IMR-90 (cell line): ENCODE measurements at regions not wholly inside any gene's neighbourhood (a gene's known extent, or its start where the extent isn't known, plus 50 kb on each side); places are given as distances from the start of the nearest gene placed in this dataset.

Experiments used
- ATAC-seq: fragments of 200-7000 bp; cut with Tn5 transposase; 2 replicates; pipeline ENCODE4 v1.9.1; 2020; ENCODE audit warnings: low read depth, mild to moderate bottlenecking, moderate library complexity
- BruUV-seq: library from RNA; stranded (reverse); fragments of 400-500 nt; replicated peaks from 2 replicates; lab custom pipeline; 2021; lab: Mats Ljungman, UMichigan
- CTCF ChIA-PET: fragments of 300-600 bp; formaldehyde crosslinking; extraction: SDS; loops from one replicate; lab custom pipeline; 2021; ENCODE audit warnings: antibody characterized with exemption; lab: Yijun Ruan, JAX
- POLR2A ChIA-PET: fragments of 300-600 bp; sonication (Branson Sonifier 250); formaldehyde crosslinking; loops from one replicate; lab custom pipeline; 2022; ENCODE audit warnings: antibody characterized with exemption; ENCODE audit not compliant: unreplicated experiment; lab: Charles Lee
- DNase-seq: peaks from one replicate; pipeline ENCODE4 v3.0.0; 2013
- H2AFZ ChIP-seq: replicated peaks from 2 replicates; pipeline ENCODE3; 2013; ENCODE audit warnings: low read length, mild to moderate bottlenecking; ENCODE audit not compliant: poor library complexity
- H2AK5ac ChIP-seq: 2 replicates; pipeline ENCODE4 v1.6.1; 2013; ENCODE audit warnings: low read depth, low read length, inconsistent platforms
- H2AK9ac ChIP-seq: replicated peaks from 2 replicates; pipeline ENCODE3; 2013; ENCODE audit warnings: mild to moderate bottlenecking, low read depth, low read length, moderate library complexity; ENCODE audit not compliant: poor library complexity
- H2BK120ac ChIP-seq: 2 replicates; pipeline ENCODE4 v1.6.1; 2013; ENCODE audit warnings: low read depth, low read length, inconsistent platforms
- H2BK15ac ChIP-seq: 3 replicates; pipeline ENCODE4 v1.6.1; 2013; ENCODE audit warnings: low read depth, low read length, inconsistent platforms
- H2BK20ac ChIP-seq: 2 replicates; pipeline ENCODE4 v1.6.1; 2013; ENCODE audit warnings: low read depth, mild to moderate bottlenecking, inconsistent platforms, low read length, moderate library complexity
- H2BK5ac ChIP-seq: 2 replicates; pipeline ENCODE4 v1.6.1; 2013; ENCODE audit warnings: mild to moderate bottlenecking, low read depth, low read length, inconsistent platforms; ENCODE audit not compliant: poor library complexity, severe bottlenecking
- H3K14ac ChIP-seq: replicated peaks from 2 replicates; pipeline ENCODE4 v1.6.1; 2013; ENCODE audit warnings: low read depth, low read length, inconsistent platforms
- H3K18ac ChIP-seq: 2 replicates; pipeline ENCODE4 v1.6.1; 2013; ENCODE audit warnings: low read depth, low read length, control low read depth
- H3K23ac ChIP-seq: 2 replicates; pipeline ENCODE4 v1.6.1; 2013; ENCODE audit warnings: low read depth, low read length, inconsistent platforms
- H3K27ac ChIP-seq: 2 replicates; pipeline ENCODE4 v1.5.1; 2013; ENCODE audit warnings: mild to moderate bottlenecking, control low read depth, low read length; ENCODE audit not compliant: insufficient read depth
- H3K27me3 ChIP-seq: 2 replicates; pipeline ENCODE4 v1.6.1; 2013; ENCODE audit warnings: low read length; ENCODE audit not compliant: control insufficient read depth, insufficient read depth
- H3K36me3 ChIP-seq: 2 replicates; pipeline ENCODE4 v1.6.1; 2013; ENCODE audit warnings: low read length, mixed read lengths; ENCODE audit not compliant: control insufficient read depth, insufficient read depth
- H3K4ac ChIP-seq: 2 replicates; pipeline ENCODE4 v1.6.1; 2013; ENCODE audit warnings: low read depth, low read length, inconsistent platforms
- H3K4me1 ChIP-seq: 2 replicates; pipeline ENCODE4 v1.6.1; 2013; ENCODE audit warnings: low read length, mixed read lengths; ENCODE audit not compliant: control insufficient read depth, insufficient read depth
- H3K4me2 ChIP-seq: 2 replicates; pipeline ENCODE4 v1.6.1; 2013; ENCODE audit warnings: low read depth, mild to moderate bottlenecking, control low read depth, low read length, moderate library complexity
- H3K4me3 ChIP-seq: 2 replicates; pipeline ENCODE4 v1.5.1; 2013; ENCODE audit warnings: low read depth, mild to moderate bottlenecking, control low read depth, low read length, moderate library complexity; ENCODE audit not compliant: insufficient read depth
- H3K56ac ChIP-seq: 2 replicates; pipeline ENCODE4 v1.6.1; 2013; ENCODE audit warnings: low read length, inconsistent platforms; ENCODE audit not compliant: insufficient read depth; ENCODE audit errors: extremely low read depth
- H3K79me1 ChIP-seq, 2 experiments: 2 replicates each; pipeline ENCODE4 v1.6.1; 2013; ENCODE audit warnings: low read length in 2 of 2, inconsistent platforms in 1 of 2, low read depth in 1 of 2
- H3K9ac ChIP-seq: 2 replicates; pipeline ENCODE4 v1.6.1; 2013; ENCODE audit warnings: low read depth, low read length, control low read depth
- H3K9me1 ChIP-seq: 2 replicates; pipeline ENCODE4 v1.6.1; 2013; ENCODE audit warnings: low read length, inconsistent platforms; ENCODE audit not compliant: insufficient read depth
- H3K9me3 ChIP-seq: 2 replicates; pipeline ENCODE4 v1.6.1; 2013; ENCODE audit warnings: low read length; ENCODE audit not compliant: control insufficient read depth, insufficient read depth
- H4K20me1 ChIP-seq: 2 replicates; pipeline ENCODE4 v1.6.1; 2013; ENCODE audit warnings: low read length, inconsistent platforms; ENCODE audit not compliant: insufficient read depth
- H4K5ac ChIP-seq: 2 replicates; pipeline ENCODE4 v1.6.1; 2013; ENCODE audit warnings: mild to moderate bottlenecking, low read depth, low read length, control low read depth
- H4K8ac ChIP-seq, 2 experiments: 2 replicates each; pipeline ENCODE4 v1.6.1; 2013; ENCODE audit warnings: low read depth in 2 of 2, low read length in 2 of 2, control low read depth in 1 of 2, inconsistent platforms in 1 of 2
- H4K91ac ChIP-seq: 2 replicates; pipeline ENCODE4 v1.6.1; 2013; ENCODE audit warnings: low read depth, low read length, inconsistent platforms; ENCODE audit not compliant: insufficient read depth
- BHLHE40 ChIP-seq: fragments of 150-350 bp; IDR thresholded peaks from 2 replicates; pipeline ENCODE4 v1.6.1; 2016; ENCODE audit warnings: mild to moderate bottlenecking, low read depth, low read length
- CEBPB ChIP-seq: IDR thresholded peaks from 2 replicates; pipeline ENCODE4 v1.6.1; 2012; ENCODE audit warnings: low read depth, low read length, improper control_type of control experiment
- CHD1 ChIP-seq: IDR thresholded peaks from 2 replicates; pipeline ENCODE4 v1.6.1; 2012; ENCODE audit warnings: low read depth, low read length, improper control_type of control experiment
- FOS ChIP-seq: fragments of 150-350 bp; IDR thresholded peaks from 2 replicates; pipeline ENCODE4 v1.6.1; 2016; ENCODE audit warnings: low read depth, low read length
- MAFK ChIP-seq: IDR thresholded peaks from 2 replicates; pipeline ENCODE4 v1.6.1; 2012; ENCODE audit warnings: low read depth, low read length, improper control_type of control experiment
- MAZ ChIP-seq: IDR thresholded peaks from 2 replicates; pipeline ENCODE4 v1.6.1; 2012; ENCODE audit warnings: low read depth, mild to moderate bottlenecking, low read length, improper control_type of control experiment, moderate library complexity, borderline replicate concordance
- MXI1 ChIP-seq: IDR thresholded peaks from 2 replicates; pipeline ENCODE4 v1.6.1; 2012; ENCODE audit warnings: low read depth, mild to moderate bottlenecking, low read length, moderate library complexity, borderline replicate concordance
- NFE2L2 ChIP-seq: fragments of 150-350 bp; IDR thresholded peaks from 2 replicates; pipeline ENCODE4 v1.6.1; 2016; ENCODE audit warnings: low read depth, mild to moderate bottlenecking, low read length
- POLR2A ChIP-seq: IDR thresholded peaks from 2 replicates; pipeline ENCODE4 v1.6.1; 2012; ENCODE audit warnings: mild to moderate bottlenecking, low read depth, low read length
- RAD21 ChIP-seq: IDR thresholded peaks from 2 replicates; pipeline ENCODE4 v1.6.1; 2012; ENCODE audit warnings: low read length, improper control_type of control experiment
- RCOR1 ChIP-seq: IDR thresholded peaks from 2 replicates; pipeline ENCODE4 v1.6.1; 2012; ENCODE audit warnings: mild to moderate bottlenecking, low read length, improper control_type of control experiment; ENCODE audit not compliant: insufficient replicate concordance
- RFX5 ChIP-seq: IDR thresholded peaks from 2 replicates; pipeline ENCODE4 v1.8.0; 2012; ENCODE audit warnings: low read depth, mild to moderate bottlenecking, low read length, moderate library complexity
- SMC3 ChIP-seq: fragments of 150-350 bp; IDR thresholded peaks from 2 replicates; pipeline ENCODE4 v1.6.1; 2016; ENCODE audit warnings: low read depth, mild to moderate bottlenecking, antibody characterized with exemption, low read length, moderate library complexity
- WGBS, 2 experiments: methylation state at CpG; one replicate each; pipeline versions ENCODE4 v1.1.5 to v1.1.7; 2013; ENCODE audit warnings: missing lambda C conversion rate in 2 of 2; ENCODE audit not compliant: insufficient read length in 1 of 2; ENCODE audit errors: extremely low coverage in 2 of 2; 5-methylcytosine and 5-hydroxymethylcytosine counted together
- dilution Hi-C: fragments of 300-500 bp; cut with HindIII; formaldehyde crosslinking; loops from one replicate; pipeline ENCODE4 v1.14.3; 2018; ENCODE audit warnings: low sequenced_read_pairs; ENCODE audit not compliant: unreplicated experiment
- in situ Hi-C: fragments of 300-500 bp; cut with MboI; formaldehyde crosslinking; loops from 3 replicates; pipeline ENCODE4 v1.14.3; 2019; ENCODE audit warnings: low sequenced_read_pairs, inconsistent platforms, mixed read lengths
- intact Hi-C: fragments of 100-400 bp; cut with micrococcal nuclease; formaldehyde crosslinking; loops from 2 replicates; pipeline ENCODE4 v1.10.0; 2022
- TF ChIP-seq, protein P1 (sequence below): conservative IDR thresholded peaks from 2 replicates; pipeline ENCODE4 v1.5.1; 2012; ENCODE audit warnings: mild to moderate bottlenecking, low read depth, low read length, improper control_type of control experiment
- TF ChIP-seq, protein P2 (sequence below): fragments of 150-350 bp; IDR thresholded peaks from 2 replicates; pipeline ENCODE4 v1.6.1; 2017; ENCODE audit warnings: mild to moderate bottlenecking, antibody characterized with exemption, low read length, low read depth
- TF ChIP-seq, protein P3 (sequence below): fragments of 150-350 bp; IDR thresholded peaks from 2 replicates; pipeline ENCODE4 v1.6.1; 2016; ENCODE audit warnings: low read depth, mild to moderate bottlenecking, low read length, moderate library complexity, borderline replicate concordance

DNA sequence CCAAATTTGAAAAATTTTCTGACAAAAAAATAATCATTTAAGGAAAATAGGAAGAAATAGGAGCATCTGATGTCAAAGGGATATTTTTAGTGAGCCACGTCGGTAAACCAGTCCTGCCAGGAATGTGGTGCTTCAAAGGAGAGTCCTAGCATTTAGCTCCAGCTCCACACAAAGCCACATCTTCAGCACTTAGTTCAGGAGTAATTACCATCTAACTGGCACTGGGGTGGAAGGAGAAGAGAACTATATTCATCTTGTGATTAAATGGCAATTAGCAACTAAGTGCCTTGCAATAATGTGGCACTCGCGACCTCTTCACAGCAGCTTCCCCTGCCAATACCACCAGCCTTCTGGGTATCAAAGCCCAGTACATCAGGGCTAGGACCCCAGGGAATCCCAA lies 409.1 kb downstream of the SETD4 start:
- Histone ChIP-seq H3K27me3 (no peaks in the 10 kb centered on the region), H3K36me3 (no peaks in the 10 kb centered on the region), H3K14ac (no peak overlapping the region), H2BK20ac (no peak overlapping the region), H3K4ac (no peak overlapping the region), H3K23ac (no peak overlapping the region), H2BK120ac (no peak overlapping the region), H4K91ac (no peak overlapping the region), H3K27ac (no peak overlapping the region), H3K4me1 (peaks cover 8% of the 10 kb centered on the region), H4K5ac (no peak overlapping the region), H3K9ac (no peak overlapping the region), H2AK9ac (no peak overlapping the region), H4K20me1 (no peaks in the 10 kb centered on the region), H3K56ac (no peak overlapping the region), H3K4me3 (no peak overlapping the region), H3K79me1 (no peaks in the 10 kb centered on the region), H3K9me3 (no peaks in the 10 kb centered on the region), H3K4me2 (no peak overlapping the region), H2BK15ac (no peak overlapping the region), H2AK5ac (no peak overlapping the region), H3K18ac (no peak overlapping the region), H2AFZ (no peak overlapping the region), H3K9me1 (peaks cover 7% of the 10 kb centered on the region; the same call in 1 of the 2 replicates), H2BK5ac (no peak overlapping the region), H4K8ac (no peak overlapping the region)
- in situ Hi-C loops: no loop called here
- no TSS peak for BruUV-seq
- CTCF ChIA-PET: no interaction called here
- DNase-seq: no peak
- ATAC-seq: no peak
- intact Hi-C loops: no loop called here
- dilution Hi-C loops: no loop called here
- TF ChIP-seq RFX5: no peak
- no peak for TF ChIP-seq FOS
- TF ChIP-seq SMC3: no peak
- TF ChIP-seq RAD21: no peak
- TF ChIP-seq CEBPB: no peak
- TF ChIP-seq NFE2L2: no peak
- no peak for TF ChIP-seq RCOR1
- TF ChIP-seq CHD1: no peak
- no peak for TF ChIP-seq MAZ
- TF ChIP-seq, protein P1, sequence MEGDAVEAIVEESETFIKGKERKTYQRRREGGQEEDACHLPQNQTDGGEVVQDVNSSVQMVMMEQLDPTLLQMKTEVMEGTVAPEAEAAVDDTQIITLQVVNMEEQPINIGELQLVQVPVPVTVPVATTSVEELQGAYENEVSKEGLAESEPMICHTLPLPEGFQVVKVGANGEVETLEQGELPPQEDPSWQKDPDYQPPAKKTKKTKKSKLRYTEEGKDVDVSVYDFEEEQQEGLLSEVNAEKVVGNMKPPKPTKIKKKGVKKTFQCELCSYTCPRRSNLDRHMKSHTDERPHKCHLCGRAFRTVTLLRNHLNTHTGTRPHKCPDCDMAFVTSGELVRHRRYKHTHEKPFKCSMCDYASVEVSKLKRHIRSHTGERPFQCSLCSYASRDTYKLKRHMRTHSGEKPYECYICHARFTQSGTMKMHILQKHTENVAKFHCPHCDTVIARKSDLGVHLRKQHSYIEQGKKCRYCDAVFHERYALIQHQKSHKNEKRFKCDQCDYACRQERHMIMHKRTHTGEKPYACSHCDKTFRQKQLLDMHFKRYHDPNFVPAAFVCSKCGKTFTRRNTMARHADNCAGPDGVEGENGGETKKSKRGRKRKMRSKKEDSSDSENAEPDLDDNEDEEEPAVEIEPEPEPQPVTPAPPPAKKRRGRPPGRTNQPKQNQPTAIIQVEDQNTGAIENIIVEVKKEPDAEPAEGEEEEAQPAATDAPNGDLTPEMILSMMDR: no peak
- no peak for TF ChIP-seq BHLHE40
- TF ChIP-seq, protein P2, sequence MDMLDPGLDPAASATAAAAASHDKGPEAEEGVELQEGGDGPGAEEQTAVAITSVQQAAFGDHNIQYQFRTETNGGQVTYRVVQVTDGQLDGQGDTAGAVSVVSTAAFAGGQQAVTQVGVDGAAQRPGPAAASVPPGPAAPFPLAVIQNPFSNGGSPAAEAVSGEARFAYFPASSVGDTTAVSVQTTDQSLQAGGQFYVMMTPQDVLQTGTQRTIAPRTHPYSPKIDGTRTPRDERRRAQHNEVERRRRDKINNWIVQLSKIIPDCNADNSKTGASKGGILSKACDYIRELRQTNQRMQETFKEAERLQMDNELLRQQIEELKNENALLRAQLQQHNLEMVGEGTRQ: no peak
- TF ChIP-seq MAFK: no peak
- TF ChIP-seq, protein P3, sequence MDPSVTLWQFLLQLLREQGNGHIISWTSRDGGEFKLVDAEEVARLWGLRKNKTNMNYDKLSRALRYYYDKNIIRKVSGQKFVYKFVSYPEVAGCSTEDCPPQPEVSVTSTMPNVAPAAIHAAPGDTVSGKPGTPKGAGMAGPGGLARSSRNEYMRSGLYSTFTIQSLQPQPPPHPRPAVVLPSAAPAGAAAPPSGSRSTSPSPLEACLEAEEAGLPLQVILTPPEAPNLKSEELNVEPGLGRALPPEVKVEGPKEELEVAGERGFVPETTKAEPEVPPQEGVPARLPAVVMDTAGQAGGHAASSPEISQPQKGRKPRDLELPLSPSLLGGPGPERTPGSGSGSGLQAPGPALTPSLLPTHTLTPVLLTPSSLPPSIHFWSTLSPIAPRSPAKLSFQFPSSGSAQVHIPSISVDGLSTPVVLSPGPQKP: no peak
- TF ChIP-seq MXI1: no peak
- no peak for TF ChIP-seq POLR2A
- POLR2A ChIA-PET: no interaction called here
- WGBS, 2 experiments: no CpG with 5 or more reads among the region's 4 CpGs
